Prostate gland (tissue), 2 donors: ENCODE measurements at regions not wholly inside any gene's neighbourhood (a gene's known extent, or its start where the extent isn't known, plus 50 kb on each side); places are given as distances from the start of the nearest gene placed in this dataset.

Experiments used
- DNase-seq: peaks from one replicate; pipeline ENCODE4 v3.0.0-alpha.2; 2019; ENCODE audit warnings: low spot score
- H3K27ac ChIP-seq, 2 donors: fragments of 200-600 bp; sonication (generic); 2 replicates each; pipeline ENCODE4 v1.5.1; 2017 to 2019
- H3K27me3 ChIP-seq: fragments of 200-600 bp; sonication (generic); replicated peaks from 2 replicates; pipeline ENCODE4 v1.5.1; 2019; ENCODE audit not compliant: insufficient read depth
- H3K36me3 ChIP-seq, 2 donors: fragments of 200-600 bp; sonication (generic); 1 replicate in 1 of 2; 2 replicates in 1 of 2; pipeline versions ENCODE4 v1.5.1 to v1.8.1; 2017 to 2019
- H3K4me1 ChIP-seq: fragments of 200-600 bp; sonication (generic); replicated peaks from 2 replicates; pipeline ENCODE4 v1.5.1; 2019
- H3K4me3 ChIP-seq, 2 donors: fragments of 200-600 bp; sonication (generic); 2 replicates each; pipeline ENCODE4 v1.5.1; 2017 to 2019
- H3K9me3 ChIP-seq: fragments of 200-600 bp; sonication (generic); 2 replicates; pipeline ENCODE4 v1.5.1; 2017
- POLR2A ChIP-seq: fragments of 450-650 bp; IDR thresholded peaks from one replicate; pipeline ENCODE4 v1.6.1; 2016; ENCODE audit warnings: antibody characterized with exemption, mild to moderate bottlenecking
- POLR2AphosphoS5 ChIP-seq: sonication (generic); formaldehyde crosslinking; IDR thresholded peaks from one replicate; pipeline ENCODE4 v1.6.1; 2017; ENCODE audit warnings: antibody characterized with exemption
- WGBS: methylation state at CpG from one replicate; pipeline ENCODE4 v1.1.5; 2018; 5-methylcytosine and 5-hydroxymethylcytosine counted together
- intact Hi-C: fragments of 100-400 bp; cut with DNase I; formaldehyde crosslinking; loops from one replicate; pipeline ENCODE4 v1.14.2; 2022
- TF ChIP-seq, protein P1 (sequence below), 4 experiments: fragments of 200-600 bp in 2 of 4; fragments of 450-650 bp in 2 of 4; sonication (generic) in 2 of 4; IDR thresholded peaks; 1 replicate in 3 of 4; 2 replicates in 1 of 4; pipeline ENCODE4 v1.5.1; 2016 to 2019; ENCODE audit warnings: antibody characterized with exemption in 4 of 4, mild to moderate bottlenecking in 2 of 4, moderate library complexity in 2 of 4

DNA sequence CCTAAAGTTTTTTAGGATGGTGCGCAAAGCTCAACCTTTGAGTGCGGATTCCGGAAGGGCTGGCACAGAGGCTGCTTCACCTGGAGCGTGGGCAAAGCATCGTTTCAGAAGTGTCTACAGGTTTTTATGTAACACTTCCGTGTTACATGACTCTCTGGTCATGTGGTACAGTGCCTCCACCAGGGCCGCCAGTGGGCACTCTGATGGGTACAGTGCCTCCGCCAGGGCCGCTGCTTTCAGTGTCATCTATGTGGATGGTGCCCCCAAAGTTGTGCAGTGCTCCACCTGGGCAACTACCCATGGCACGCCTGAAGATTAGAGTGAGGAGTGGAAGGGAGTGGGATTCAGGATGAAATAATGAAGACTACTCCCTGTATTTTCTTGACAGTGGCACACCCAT lies 101.4 kb upstream of the C1orf174 start:
- H3K9me3 ChIP-seq, result no peaks in the 10 kb centered on the region
- H3K4me1 ChIP-seq, result no peaks in the 10 kb centered on the region
- WGBS, result 87% methylated on average over 10 of the region's 10 CpGs
- H3K36me3 ChIP-seq, result no peaks in the 10 kb centered on the region
- TF ChIP-seq, protein P1, sequence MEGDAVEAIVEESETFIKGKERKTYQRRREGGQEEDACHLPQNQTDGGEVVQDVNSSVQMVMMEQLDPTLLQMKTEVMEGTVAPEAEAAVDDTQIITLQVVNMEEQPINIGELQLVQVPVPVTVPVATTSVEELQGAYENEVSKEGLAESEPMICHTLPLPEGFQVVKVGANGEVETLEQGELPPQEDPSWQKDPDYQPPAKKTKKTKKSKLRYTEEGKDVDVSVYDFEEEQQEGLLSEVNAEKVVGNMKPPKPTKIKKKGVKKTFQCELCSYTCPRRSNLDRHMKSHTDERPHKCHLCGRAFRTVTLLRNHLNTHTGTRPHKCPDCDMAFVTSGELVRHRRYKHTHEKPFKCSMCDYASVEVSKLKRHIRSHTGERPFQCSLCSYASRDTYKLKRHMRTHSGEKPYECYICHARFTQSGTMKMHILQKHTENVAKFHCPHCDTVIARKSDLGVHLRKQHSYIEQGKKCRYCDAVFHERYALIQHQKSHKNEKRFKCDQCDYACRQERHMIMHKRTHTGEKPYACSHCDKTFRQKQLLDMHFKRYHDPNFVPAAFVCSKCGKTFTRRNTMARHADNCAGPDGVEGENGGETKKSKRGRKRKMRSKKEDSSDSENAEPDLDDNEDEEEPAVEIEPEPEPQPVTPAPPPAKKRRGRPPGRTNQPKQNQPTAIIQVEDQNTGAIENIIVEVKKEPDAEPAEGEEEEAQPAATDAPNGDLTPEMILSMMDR (IDR thresholded peaks at IDR 0.05), result no peak
- no peak for TF ChIP-seq POLR2A
- no peak for TF ChIP-seq POLR2AphosphoS5
- no peak overlapping the region for H3K27ac ChIP-seq
- intact Hi-C loops, result no loop called here
- peaks cover 6% of the 10 kb centered on the region for H3K27me3 ChIP-seq
- H3K4me3 ChIP-seq, result no peak overlapping the region
- DNase-seq, result no peak

DNA sequence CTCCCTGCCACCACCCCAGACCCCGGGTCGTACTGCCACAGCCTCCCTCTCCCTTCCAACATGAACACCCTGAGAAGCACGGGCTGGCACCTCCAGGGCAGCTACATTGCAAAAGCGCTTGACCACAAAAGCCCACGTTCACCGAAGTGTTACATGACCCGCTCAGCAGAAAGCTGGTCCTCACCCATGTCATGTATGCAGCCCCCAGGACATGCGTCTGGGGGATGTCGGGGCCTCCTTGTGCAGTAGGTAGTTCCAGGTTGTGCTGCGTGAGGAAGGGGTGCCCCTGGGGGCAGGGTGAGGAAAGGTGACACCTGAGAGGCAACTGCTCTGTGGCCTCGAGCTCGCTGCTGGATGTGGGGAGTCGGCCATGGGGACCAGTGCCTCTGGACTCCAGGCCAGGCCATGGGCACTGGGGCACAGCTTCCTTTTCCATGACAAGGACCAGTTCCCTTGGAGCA lies 102.0 kb upstream of the C1orf174 start:
- Histone ChIP-seq H3K27ac (no peak overlapping the region), H3K36me3 (no peaks in the 10 kb centered on the region), H3K27me3 (peaks cover 6% of the 10 kb centered on the region), H3K9me3 (no peaks in the 10 kb centered on the region), H3K4me3 (no peak overlapping the region), H3K4me1 (no peaks in the 10 kb centered on the region)
- TF ChIP-seq, protein P1 (IDR thresholded peaks at IDR 0.05), result no peak
- TF ChIP-seq POLR2AphosphoS5, result no peak
- TF ChIP-seq POLR2A, result no peak
- 83% methylated on average over 13 of the region's 13 CpGs for WGBS
- DNase-seq, result no peak
- intact Hi-C loops, result no loop called here

DNA sequence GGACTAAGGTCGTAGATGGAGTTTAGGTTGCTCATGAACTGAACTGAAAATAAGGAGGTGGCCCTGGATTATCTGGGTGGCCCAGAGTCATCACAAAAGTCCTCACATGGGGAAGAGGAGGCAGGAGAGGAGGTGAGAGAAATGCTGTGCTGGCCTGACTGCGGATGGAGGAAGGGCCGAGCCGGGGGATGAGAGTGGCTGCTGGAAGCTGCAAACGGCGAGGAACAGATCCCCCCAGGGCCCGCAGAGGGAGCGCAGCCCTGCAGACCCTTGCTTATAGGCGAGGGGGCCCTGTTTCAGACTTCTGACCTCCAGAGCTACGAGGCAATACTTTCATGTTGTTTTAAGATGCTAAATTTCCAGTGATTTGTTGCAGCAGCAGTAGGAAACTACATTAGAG lies 102.7 kb upstream of the C1orf174 start:
- 76% methylated on average over 10 of the region's 10 CpGs for WGBS

GRCh38 chr1:4003846-4004505 lies 103.9 kb upstream of the C1orf174 start:
- intact Hi-C loops, result no loop called here
- H3K4me3 ChIP-seq, result no peak overlapping the region
- no peaks in the 10 kb centered on the region for H3K36me3 ChIP-seq
- no peaks in the 10 kb centered on the region for H3K4me1 ChIP-seq
- TF ChIP-seq, protein P1 (IDR thresholded peaks at IDR 0.05), result no peak
- no peak for TF ChIP-seq POLR2AphosphoS5
- no peak for TF ChIP-seq POLR2A
- DNase-seq, result no peak
- H3K27me3 ChIP-seq, result peaks cover 2% of the 10 kb centered on the region
- no peaks in the 10 kb centered on the region for H3K9me3 ChIP-seq
- WGBS, result 78% methylated on average over 20 of the region's 20 CpGs
- H3K27ac ChIP-seq, result no peak overlapping the region

More for the DNA sequence above, 102.7 kb upstream of the C1orf174 start:
- Histone ChIP-seq H3K4me3 (no peak overlapping the region), H3K36me3 (no peaks in the 10 kb centered on the region), H3K4me1 (no peaks in the 10 kb centered on the region), H3K27me3 (peaks cover 6% of the 10 kb centered on the region), H3K27ac (no peak overlapping the region), H3K9me3 (no peaks in the 10 kb centered on the region)
- no peak for DNase-seq
- intact Hi-C loops, result no loop called here
- TF ChIP-seq, protein P1 (IDR thresholded peaks at IDR 0.05), result no peak
- TF ChIP-seq POLR2A (no peak), POLR2AphosphoS5 (no peak)
